GM19455 (cell line): ENCODE measurements at regions not wholly inside any gene's neighbourhood (a gene's known extent, or its start where the extent isn't known, plus 50 kb on each side); places are given as distances from the start of the nearest gene placed in this dataset.
"Not testable (repeated sequence)": the region's sequence is repeated elsewhere in the genome, so short reads cannot be mapped to it uniquely, and the experiment has no call there.

ENCODE experiments used
- ATAC-seq: cut with Tn5 transposase; IDR thresholded peaks from one replicate; pipeline ENCODE4 v1.9.1; 2021; ENCODE audit not compliant: unreplicated experiment

DNA sequence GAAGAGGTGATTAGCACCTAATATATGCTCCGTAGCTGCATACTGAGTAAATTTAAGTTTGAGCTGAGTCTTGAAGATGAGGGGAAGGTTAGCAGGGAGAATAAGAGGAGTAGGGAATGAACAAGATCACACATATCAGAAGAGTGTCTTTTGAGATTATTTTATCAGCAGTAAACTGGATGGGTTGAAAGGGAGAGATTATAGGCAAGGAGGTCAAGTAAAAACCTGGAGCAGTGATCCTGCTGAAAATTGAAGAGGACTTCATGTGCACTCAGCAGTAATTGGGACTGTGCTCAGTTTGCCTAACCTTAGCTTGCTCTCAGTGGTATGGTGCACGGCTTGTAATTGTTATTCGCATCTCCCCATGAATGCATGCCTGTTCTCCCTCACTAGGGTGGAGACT, 79.5 kb upstream of the PICALM start:
- ATAC-seq: no peak

- ATAC-seq: no peak
These were observed 78.1 kb upstream of the PICALM start for GRCh38 chr11:86147004-86147403.

- ATAC-seq: no peak
These were observed 76.7 kb upstream of the PICALM start for GRCh38 chr11:86145439-86146156.

DNA sequence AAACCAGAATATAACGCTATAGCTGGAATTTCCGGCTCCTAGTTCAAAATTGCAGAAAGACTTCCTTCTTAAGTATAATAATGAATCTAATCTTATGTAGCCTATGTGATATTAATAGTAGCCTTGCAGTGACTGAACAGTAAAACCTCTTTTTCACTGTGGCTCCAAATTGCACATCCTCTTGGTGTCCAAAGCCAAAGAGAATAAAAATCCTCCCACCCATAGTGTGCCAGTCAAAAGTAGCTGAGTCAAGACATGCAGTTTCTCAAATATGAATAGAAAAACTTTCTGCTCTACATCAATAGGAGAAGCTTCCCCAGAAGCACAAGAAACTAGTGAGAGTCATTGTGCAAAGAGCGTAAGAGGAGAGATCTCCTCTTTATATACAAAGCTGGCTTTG, 76.0 kb upstream of the PICALM start:
- no peak for ATAC-seq

GRCh38 chr11:86144087-86144486, 75.2 kb upstream of the PICALM start:
- ATAC-seq: not testable (repeated sequence)

DNA sequence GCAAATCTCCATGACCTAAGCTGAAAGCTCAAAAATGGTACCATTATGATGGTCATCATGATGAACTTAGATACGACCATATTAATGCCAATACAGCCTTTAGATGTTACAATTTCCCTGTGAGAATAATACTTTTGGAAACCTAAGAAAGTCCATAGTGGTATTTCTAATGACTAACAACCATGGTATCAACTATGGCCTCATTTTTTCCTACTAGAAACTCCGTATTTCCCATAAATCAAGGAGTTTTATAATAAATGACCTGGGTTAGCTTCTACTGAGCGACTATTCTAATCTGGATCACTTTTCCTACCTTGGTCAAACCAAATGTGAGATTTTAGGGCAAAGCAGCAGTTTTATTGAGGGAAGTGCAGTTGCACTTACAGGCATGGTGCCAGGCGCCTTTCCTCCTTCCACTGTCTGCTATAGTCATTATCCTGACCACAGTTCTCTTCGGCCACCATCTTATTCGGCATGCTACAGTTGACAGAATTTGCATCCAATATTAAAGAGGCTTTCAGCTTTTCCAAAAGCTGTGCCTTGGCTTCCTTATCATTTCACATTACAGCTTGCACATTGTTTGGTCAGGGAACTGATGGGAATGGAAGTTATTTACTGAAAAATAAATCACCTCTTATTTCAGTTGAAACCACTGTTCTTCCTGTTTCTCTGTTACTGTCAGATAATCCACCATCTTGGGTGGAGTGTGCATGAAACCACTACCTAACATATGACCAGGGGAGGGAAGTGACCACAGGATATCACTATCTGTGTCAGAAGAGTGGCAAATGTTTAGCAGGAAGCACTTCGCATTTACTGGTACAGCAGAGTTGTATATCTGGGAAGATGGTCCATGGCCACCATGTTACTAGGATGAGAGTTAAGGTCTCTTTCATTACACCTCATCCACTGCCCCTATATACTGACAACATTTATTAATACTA, 74.5 kb upstream of the PICALM start:
- no peak for ATAC-seq

DNA sequence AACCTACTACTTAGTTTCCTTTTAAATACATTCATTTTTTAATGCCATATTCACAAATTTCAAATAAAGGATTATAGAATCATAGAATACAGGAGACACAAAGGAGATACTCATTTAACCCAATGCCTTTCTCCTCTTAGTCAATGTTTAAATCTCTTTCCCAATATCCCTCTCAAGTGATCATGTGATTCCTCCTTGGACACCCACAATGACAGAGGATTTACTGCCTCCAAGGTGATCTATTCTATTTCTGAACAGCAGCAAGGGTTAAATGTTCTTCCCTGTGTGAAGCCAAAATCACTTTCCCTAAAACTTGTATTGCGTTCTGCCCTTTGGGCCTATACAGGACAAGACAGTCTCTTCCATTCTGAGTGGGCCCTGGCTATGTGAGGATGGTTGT, 73.3 kb upstream of the PICALM start:
- no peak for ATAC-seq

DNA sequence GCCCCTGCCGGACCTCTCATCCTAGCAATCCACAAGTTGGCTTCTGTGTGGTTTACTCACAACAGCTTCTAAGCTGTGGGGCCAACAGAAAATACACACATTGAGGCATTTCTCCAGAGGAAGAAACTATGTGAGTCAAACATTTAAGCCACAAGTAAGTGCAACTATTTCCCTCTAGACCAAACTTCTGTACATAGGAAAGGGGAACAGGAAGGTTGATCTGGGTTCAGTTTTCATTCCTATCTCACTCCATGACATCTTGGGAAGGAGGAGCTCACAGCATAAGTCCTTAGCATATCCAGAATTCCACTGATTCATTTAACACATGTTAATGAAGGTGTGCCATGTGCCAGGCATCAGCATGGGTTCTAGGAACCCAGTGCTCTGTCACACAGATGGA, 72.8 kb upstream of the PICALM start:
- ATAC-seq: no peak

DNA sequence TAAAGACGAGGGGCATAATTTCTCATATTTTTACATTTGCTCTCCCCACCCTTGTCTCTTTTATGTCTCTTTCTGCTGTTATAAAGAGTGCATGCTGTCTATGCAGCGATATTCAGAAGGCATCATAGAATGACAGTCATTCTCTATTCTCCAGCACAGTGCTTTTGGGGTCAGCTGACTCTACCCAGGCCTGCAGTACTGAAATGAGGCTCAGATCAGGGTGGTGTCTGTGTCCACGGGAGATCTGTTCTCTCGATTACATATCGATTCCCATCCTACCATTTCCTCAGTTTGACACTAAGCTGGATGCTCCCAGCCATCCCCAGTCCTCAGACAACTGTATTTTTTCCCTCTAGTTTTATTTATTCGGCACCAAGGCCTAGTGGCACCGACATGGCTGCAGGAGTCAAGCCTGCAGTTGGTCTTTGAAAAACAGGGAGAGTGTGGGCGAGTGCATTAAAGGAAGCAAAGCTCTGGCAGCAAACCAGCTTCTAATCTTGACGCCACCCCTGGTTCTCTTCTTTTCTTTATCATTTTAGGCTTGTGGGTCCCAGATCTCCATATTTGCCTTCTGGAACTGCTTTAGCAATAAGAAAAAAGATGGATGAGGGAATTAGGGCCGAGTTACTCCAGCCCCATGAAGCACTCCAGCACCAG, 71.6 kb upstream of the PICALM start:
- no peak for ATAC-seq

GRCh38 chr11:86138958-86139357, 70.1 kb upstream of the PICALM start:
- peak; percentile 75 for ATAC-seq

GRCh38 chr11:86136538-86136937, 67.7 kb upstream of the PICALM start:
- ATAC-seq: no peak

DNA sequence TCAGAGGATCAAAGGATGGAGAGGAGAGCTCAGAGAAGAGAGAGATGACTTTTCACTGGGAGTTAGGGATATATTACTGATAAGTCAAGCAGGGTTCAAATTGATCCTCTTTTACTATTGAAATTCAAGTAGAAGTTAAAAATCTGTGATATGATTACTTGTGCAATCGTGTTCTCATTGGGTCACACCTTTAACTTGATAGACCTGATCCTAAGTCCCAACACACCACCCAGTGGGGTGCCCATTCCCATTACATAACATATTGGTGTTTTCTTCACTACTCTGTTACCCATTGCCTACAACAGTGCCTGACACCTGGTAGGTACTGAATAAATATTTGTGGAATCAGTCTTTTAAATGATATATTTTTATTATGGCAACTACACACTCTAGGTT, 66.4 kb upstream of the PICALM start:
- no peak for ATAC-seq

DNA sequence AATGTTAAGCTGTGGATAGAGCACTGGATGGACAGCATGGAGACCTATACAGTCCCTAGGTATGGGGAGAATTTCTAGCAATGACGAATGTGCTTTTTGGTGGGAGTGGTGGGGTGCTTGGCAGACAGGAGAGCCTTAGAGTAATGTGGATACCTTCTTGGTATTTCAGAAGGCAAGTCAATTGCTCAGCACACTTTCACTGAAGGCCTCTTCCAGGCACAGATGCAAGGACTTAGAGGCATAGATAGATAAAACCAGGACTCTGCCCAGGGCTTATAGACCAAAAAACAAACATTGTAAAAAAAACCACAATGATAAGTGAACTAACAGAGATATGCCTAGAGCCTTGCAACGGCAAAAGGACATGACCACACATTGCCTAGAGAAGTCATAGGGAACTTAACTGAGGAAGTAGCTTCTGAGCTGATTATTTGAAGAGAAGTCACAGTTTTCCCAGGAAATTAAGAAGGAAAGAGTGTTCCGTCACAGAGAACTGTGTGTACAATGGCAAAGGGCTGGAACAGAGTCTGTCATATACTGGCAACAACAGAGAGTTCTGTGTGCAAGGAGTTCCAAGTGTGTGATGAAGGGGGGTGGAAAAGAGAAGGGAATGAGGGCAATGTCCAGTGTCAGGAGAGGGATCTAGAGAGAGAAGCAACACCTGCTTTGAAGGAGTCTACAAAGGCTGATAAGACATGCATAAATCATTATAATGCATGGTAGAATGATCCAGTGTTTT, 65.9 kb upstream of the PICALM start:
- ATAC-seq: no peak

GRCh38 chr11:86132667-86133249, 63.9 kb upstream of the PICALM start:
- ATAC-seq: no peak

GRCh38 chr11:86129740-86130540, 61.1 kb upstream of the PICALM start:
- ATAC-seq: no peak

DNA sequence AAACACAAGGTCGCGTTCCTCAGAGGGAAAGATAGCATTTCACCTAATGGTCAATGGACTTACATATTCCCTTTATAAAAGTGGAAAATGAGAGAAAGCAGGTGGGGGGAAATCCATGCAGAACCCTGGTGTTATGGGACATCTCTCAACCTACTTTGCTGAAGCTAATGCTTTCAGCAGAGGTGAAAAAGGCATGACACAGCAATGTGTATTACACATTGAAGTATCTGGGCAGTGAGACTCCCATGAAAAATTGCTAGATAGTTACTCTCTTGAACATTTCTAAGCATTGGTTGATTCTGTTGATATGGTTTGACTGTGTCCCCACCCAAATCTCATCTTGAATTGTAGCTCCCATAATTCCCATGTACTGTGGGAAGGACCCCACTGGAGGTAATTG, 60.0 kb upstream of the PICALM start:
- ATAC-seq: no peak

DNA sequence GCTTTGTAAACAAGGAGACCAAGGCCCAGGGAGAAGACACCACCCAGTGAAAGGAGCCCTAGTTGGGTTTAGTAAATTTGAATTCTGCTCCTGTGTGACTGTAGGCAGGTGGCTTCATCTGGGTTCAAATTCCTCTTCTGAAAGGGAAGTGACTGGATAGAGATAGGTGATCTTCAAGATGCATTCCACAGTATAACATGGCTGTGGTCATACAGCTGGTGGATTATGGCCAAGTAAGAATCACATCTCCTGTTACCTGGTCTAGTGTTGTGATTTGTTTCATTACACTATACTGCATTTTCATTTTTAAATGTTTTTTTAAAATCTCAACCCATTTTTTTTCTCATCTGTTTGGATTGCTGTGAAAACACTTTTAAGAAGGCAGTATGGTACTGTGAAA, 58.0 kb upstream of the PICALM start:
- no peak for ATAC-seq

- ATAC-seq: no peak
These were observed 55.7 kb upstream of the PICALM start for GRCh38 chr11:86124251-86125233.

DNA sequence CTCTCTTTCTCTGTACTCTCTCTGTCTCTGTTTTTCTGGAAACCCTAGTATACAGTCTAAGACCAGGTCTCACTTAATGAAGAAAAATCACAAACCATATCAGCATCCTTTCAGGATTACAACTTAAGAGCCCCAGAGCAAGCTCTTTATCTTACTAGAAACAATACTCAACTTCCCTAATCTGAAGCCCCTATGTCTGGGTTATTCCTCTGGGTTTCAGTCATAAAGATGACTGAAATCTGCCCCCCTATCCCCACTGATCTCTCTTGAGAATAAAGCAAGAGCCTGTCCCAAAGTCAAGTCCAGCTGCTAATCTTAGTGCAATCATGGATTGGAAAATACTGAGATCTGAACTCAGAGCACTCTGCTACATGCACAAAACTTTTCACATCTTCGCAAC, 53.9 kb upstream of the PICALM start:
- ATAC-seq: no peak
